ENCODE measurements at regions not wholly inside any gene's neighbourhood (a gene's known extent, or its start where the extent isn't known, plus 50 kb on each side); places are given as distances from the start of the nearest gene placed in this dataset.

DNA sequence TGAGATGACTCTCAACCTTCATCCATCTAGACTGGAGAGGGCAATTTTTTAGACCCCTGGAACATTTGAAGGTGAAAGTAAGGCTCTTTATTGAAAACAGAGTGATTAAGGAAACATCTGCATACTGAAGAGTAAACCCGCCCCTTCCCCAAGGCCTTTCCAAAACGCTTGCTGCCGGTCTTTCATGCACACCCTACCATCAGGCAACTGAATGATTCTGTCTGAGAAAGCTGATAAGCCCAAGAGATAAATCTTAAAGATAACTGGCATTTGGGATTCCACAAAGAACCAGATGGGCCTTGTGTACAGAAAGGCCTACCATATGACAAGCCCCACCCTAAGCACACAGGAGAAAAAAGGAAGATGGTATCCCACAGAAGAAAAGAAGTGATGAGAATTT is 54.4 kb upstream of the PIK3R1 start:
- TF ChIP-seq, protein P1, sequence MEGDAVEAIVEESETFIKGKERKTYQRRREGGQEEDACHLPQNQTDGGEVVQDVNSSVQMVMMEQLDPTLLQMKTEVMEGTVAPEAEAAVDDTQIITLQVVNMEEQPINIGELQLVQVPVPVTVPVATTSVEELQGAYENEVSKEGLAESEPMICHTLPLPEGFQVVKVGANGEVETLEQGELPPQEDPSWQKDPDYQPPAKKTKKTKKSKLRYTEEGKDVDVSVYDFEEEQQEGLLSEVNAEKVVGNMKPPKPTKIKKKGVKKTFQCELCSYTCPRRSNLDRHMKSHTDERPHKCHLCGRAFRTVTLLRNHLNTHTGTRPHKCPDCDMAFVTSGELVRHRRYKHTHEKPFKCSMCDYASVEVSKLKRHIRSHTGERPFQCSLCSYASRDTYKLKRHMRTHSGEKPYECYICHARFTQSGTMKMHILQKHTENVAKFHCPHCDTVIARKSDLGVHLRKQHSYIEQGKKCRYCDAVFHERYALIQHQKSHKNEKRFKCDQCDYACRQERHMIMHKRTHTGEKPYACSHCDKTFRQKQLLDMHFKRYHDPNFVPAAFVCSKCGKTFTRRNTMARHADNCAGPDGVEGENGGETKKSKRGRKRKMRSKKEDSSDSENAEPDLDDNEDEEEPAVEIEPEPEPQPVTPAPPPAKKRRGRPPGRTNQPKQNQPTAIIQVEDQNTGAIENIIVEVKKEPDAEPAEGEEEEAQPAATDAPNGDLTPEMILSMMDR (conservative IDR thresholded peaks at IDR 0.05), result no peak
- peak overlapping the region; percentile 24; the same call in 1 of the 2 replicates for H3K27ac ChIP-seq

DNA sequence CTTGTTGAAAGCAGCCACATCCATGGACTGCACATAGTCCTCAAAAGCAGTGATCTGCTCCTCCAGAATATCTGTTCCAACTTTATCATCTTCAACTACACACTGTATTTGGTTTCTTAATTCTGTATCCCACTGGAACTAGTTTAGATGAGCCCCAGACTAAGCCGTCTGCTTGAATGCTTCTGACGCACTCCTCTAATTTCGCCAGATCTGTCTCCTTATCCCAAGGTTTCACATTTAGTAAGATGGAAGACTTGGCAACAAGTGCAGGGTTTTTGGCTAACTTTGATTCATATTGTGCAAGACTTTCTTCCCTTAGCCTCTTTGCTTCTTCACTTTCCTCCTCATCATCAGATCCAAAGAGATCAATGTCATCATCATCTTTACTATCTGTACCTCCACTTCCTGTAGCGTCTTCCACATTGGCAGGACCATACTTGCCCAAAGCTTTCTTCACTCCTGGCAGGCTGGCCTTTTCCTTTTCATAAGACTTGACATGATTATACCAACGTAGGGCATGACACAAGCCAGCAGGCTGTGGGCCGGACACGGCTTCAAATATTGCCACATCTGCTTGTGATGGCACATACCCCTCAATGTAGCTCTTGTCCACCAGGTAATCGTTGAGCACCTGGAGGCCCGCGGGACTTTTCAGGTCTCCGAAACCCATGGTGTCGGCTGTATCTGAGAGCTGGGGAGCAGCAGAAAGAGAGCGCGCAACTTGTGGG is 56.2 kb upstream of the PIK3R1 start:
- H3K27ac ChIP-seq, result no peak overlapping the region
- TF ChIP-seq, protein P1 (conservative IDR thresholded peaks at IDR 0.05), result no peak

DNA sequence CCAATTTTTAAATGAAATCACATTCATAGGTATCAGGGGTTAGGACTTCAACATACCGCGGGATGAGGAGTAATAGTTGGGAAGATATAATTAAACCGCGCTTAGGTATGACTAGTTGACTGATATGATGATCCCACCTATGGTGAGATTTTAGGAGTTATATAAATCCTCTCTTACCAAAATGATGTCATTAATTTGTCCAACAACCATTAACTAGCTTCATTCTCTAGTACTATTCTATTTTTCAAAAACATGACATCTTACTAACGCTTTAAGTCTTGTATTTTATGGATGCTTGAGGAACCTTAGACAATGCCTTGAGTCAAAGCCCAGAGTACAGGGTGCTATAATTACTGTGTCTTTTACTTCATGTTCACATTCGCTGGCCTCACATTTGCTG is 59.6 kb upstream of the PIK3R1 start:
- TF ChIP-seq, protein P1 (conservative IDR thresholded peaks at IDR 0.05), result no peak
- H3K27ac ChIP-seq, result no peak overlapping the region

DNA sequence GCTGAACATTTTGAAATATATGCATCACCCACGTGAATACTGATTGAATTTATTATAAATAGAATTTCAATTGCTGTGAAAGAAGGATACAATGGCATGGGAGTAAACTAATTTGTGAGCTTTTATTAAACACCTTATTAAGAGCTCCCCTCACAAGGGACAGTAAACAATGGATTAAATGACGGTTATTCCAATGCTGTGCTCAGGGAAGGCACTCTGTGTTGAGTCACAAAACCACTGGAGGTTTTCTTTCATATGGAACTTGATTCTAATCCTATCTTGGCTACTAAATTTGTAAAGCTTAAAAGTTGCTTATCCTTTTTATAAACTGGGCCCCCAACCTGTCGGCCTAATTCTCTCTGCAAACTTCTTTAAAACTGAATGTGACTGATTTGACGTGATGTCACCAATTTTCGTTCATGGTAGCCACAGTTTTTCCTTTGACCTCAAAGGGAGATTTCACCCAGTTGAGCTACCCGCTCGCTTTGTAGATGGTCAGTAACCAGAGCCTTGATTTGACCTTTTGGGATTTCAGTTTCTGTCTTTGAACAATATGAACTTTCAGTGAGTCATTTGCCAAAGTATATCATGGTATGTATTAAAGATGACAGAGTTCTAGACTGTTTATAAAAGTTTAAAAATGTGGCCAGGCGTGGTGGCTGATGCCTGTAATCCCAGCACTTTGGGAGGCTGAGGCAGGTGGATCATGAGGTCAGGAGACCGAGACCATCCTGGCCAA is 61.3 kb upstream of the PIK3R1 start:
- TF ChIP-seq, protein P1 (conservative IDR thresholded peaks at IDR 0.05), result no peak
- no peak overlapping the region for H3K27ac ChIP-seq

DNA sequence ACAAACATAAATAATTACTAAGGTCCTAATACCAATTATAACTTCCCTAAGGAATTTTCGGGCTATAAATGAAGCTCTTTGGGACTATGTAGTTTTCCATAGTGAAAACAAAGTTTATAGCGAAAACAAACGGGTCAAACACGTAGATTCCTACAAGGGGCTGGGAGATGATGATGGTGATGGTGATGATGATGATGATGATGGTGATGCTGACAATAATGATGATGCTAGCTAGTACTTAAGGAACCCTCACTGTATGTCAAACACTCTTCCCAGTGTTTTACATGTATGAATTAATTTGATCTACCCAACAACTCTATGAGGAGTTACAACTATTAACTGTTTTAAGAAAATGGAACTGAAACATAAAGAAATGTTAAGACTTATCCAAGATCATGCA is 63.7 kb upstream of the PIK3R1 start:
- H3K27ac ChIP-seq, result no peak overlapping the region
- TF ChIP-seq, protein P1 (conservative IDR thresholded peaks at IDR 0.05), result no peak

DNA sequence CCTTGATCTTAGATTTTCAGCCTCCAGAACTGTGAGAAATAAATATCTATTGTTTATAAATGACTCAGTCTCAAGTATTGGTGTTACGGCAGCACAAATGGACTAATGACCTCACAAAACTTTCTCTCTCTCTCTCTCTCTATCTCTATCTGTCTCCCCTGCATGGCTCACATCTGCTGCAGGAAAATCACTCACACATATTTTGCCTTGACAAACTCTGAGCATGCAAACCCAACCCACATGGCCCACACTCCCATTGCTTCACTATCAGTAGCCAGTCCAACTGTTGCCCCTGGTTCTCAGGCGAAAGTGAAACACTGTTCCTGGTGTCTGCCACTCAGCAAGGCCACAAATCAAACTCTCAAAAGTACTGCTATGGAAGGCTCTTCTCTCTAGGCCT is 66.4 kb upstream of the PIK3R1 start:
- TF ChIP-seq, protein P1 (conservative IDR thresholded peaks at IDR 0.05), result no peak
- H3K27ac ChIP-seq, result no peak overlapping the region

DNA sequence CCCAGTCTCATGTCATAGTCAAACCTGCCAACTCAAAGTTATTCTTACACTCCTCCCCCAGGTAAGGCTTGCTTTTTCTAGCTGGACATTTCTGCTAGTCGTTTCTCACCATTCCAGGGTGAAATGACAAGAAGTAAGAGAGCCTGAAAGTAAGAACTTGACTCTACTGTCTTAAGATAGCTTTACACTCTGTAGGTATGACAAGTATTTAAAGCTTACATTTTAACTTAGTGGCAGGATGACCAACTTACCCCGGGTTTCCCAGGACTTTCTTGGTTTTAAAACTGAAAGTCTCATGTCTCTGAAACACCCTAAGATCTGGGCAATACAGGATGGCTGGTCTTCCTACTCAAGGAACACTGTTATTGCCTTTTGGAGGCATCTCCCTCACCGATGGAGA is 67.5 kb upstream of the PIK3R1 start:
- TF ChIP-seq, protein P1 (conservative IDR thresholded peaks at IDR 0.05), result no peak
- H3K27ac ChIP-seq, result no peak overlapping the region

Data from VCaP (cell line).